MM.1S (cell line): ENCODE measurements at regions not wholly inside any gene's neighbourhood (a gene's known extent, or its start where the extent isn't known, plus 50 kb on each side); places are given as distances from the start of the nearest gene placed in this dataset.
A peak's percentile ranks its signal among the peaks of the same experiment; 100 is the strongest.

Experiments
- CTCF ChIP-seq: fragments of 300-600 bp; sonication (generic); IDR thresholded peaks from 2 replicates; pipeline ENCODE4 v1.5.1; 2016; ENCODE audit warnings: antibody characterized with exemption, low read length, mixed read lengths
- EZH2 ChIP-seq: fragments of 300-600 bp; sonication (generic); optimal IDR thresholded peaks from 2 replicates; pipeline ENCODE3; 2017; ENCODE audit warnings: low read depth, mild to moderate bottlenecking, antibody characterized with exemption, low read length, mixed read lengths

- TF ChIP-seq CTCF: peak; percentile 55
- no peak for TF ChIP-seq EZH2
Measured at GRCh38 chr4:19309378-19309777, 942.3 kb upstream of the SLIT2 start.
